ENCODE measurements at regions not wholly inside any gene's neighbourhood (a gene's known extent, or its start where the extent isn't known, plus 50 kb on each side); places are given as distances from the start of the nearest gene placed in this dataset.

DNA sequence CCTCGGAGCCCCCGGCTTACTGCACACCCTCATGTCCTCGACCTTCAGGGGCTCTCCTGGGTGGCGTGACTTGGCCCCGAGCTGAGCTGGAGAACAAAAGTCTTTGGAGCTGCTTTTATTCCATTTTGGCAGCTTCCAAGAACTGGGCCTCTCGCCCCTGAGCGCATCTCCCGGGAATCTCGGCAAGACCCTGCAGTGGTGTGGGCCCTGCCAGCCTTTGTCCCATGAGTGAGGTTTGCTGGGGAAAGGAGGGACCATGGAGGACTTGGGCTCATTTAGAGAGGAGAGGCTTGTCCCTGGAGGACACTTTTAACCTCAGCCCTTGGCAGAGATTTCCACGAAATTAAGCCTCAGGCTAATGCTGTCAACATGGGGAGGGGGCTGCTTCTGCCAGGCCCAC, 62.3 kb upstream of the SLCO4A1 start:
- Mint-ChIP-seq H3K27ac (no peak overlapping the region), H3K27me3 (peaks cover 29% of the 10 kb centered on the region), H3K9me3 (no peaks in the 10 kb centered on the region), H3K4me3 (no peak overlapping the region), H3K36me3 (no peaks in the 10 kb centered on the region), H3K4me1 (peaks cover 2% of the 10 kb centered on the region)

DNA sequence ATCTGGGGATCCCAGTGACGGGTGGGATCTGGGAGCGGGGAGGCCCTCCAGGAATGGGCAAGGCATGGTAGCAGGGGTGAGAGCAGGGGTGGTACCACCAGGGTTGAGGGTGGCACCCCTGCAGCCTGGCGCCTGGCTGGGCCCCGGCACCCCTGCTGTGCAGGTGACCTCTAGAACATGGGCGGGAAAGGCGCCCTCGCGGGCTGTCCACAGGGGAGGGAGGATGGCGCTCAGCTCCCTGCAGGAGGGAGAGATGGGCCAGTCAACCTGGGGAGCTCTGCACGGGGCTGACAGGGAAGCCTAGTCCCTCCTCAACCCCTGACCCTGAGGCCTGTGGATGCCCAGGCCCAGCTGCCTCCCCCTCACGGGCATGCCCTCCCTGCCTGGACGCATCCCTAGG, 61.6 kb upstream of the SLCO4A1 start:
- Mint-ChIP-seq H3K27ac (no peak overlapping the region), H3K27me3 (peaks cover 29% of the 10 kb centered on the region), H3K4me3 (no peak overlapping the region), H3K9me3 (no peaks in the 10 kb centered on the region), H3K36me3 (no peaks in the 10 kb centered on the region), H3K4me1 (peaks cover 3% of the 10 kb centered on the region)

DNA sequence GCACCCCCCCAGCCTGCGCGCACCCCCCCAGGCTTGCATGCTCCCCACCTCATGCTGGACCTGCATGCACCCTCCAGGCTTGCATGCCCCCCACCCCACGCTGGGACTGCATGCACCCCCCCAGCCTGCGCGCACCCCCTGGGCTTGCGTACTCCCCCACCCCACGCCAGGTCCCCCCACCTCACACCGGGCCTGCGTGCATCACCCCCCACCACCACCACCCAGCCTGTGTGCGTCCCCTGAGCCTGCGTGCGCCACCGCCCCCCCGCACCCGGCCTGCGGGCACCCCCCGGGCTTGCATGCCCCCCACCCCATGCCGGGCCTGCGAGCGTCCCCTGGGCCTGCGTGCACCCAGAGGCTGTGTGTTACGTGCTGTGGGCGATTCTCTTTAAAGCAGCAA, 61.0 kb upstream of the SLCO4A1 start:
- Mint-ChIP-seq H3K27me3 (peaks cover 27% of the 10 kb centered on the region), H3K27ac (no peak overlapping the region), H3K4me1 (peaks cover 3% of the 10 kb centered on the region), H3K36me3 (no peaks in the 10 kb centered on the region), H3K9me3 (no peaks in the 10 kb centered on the region), H3K4me3 (no peak overlapping the region)

DNA sequence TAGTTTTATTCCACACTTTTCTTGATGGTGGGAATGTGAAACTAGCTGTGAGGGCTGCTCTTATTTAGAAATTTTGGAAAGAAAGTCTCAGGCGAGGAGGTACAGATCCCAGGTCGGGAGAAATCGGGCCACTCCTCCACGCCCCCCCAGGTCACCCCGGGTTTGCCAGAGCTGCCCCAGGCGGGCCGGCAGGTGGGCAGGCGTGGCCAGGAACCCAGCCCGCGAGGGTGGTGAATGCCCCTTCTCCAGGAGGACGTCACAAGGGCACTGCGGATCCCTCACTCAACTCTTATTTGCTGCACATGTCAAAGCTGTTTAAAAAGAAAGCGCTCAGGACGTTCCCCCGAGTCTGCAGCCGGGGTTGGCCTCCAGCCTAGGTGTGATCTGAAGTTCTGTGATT, 60.5 kb upstream of the SLCO4A1 start:
- H3K4me1 Mint-ChIP-seq, result peaks cover 3% of the 10 kb centered on the region
- no peak overlapping the region for H3K27ac Mint-ChIP-seq
- H3K36me3 Mint-ChIP-seq, result no peaks in the 10 kb centered on the region
- peaks cover 28% of the 10 kb centered on the region for H3K27me3 Mint-ChIP-seq
- H3K4me3 Mint-ChIP-seq, result no peak overlapping the region
- no peaks in the 10 kb centered on the region for H3K9me3 Mint-ChIP-seq

DNA sequence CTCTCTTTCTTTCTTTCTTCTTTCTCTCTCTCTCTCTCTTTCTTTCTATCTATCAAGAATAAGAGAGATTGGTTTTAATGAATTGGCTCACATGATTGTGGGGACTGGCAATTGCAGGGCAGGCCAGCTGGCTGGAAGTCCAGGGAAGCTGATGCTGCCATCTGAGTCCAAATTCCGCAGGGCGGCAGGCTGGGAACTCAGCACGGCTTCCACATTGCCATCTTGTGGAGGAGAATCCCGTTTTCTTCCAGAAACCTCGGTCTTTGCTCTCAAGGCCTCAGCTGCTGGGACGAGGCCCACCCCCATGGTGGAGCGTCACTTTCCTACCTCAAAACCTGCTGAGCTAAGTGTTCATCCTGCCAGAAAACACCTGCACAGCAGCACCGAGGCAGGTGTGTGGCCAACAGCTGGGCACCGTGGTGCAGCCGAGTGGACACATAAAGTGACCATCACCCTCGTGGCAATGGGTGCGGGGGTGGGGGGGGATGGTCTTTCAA, 58.8 kb upstream of the SLCO4A1 start:
- Mint-ChIP-seq H3K36me3 (no peaks in the 10 kb centered on the region), H3K27me3 (peaks cover 31% of the 10 kb centered on the region), H3K4me1 (peaks cover 3% of the 10 kb centered on the region)

DNA sequence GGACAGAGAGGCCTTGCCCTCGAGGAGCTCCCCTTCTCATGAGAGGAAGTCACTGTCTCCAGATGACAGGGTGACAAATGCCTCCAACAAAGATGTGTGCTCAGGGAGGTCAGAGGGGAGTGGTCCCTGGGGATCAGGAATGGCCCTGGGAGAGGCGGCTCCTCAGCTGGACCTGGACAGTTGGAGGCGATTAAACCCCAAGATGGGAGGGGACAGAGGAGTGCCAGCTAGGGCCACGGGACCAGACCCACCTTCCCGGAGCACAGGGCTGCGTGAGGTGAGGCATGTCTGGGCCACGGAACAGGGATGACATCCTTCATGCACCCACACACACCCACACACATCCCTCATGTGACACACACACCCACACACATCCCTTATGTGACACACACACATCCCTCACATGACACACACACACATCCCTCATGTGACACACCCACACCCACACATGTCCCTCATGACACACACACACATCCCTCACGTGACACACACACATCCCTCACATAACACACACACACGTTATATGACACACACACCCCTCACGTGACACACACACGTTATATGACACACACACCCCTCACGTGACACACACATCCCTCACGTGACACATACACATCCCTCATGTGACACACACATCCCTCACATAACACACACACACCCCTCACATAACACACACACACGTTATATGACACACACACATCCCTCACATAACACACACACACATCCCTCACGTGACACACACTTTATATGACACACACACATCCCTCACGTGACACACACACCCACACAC, 57.4 kb upstream of the SLCO4A1 start:
- Mint-ChIP-seq H3K27ac (no peak overlapping the region), H3K36me3 (no peaks in the 10 kb centered on the region), H3K9me3 (no peaks in the 10 kb centered on the region), H3K27me3 (peaks cover 22% of the 10 kb centered on the region), H3K4me1 (peaks cover 3% of the 10 kb centered on the region), H3K4me3 (no peak overlapping the region)

More for the DNA sequence above, 58.8 kb upstream of the SLCO4A1 start:
- Mint-ChIP-seq H3K4me3 (no peak overlapping the region), H3K9me3 (no peaks in the 10 kb centered on the region), H3K27ac (no peak overlapping the region)

DNA sequence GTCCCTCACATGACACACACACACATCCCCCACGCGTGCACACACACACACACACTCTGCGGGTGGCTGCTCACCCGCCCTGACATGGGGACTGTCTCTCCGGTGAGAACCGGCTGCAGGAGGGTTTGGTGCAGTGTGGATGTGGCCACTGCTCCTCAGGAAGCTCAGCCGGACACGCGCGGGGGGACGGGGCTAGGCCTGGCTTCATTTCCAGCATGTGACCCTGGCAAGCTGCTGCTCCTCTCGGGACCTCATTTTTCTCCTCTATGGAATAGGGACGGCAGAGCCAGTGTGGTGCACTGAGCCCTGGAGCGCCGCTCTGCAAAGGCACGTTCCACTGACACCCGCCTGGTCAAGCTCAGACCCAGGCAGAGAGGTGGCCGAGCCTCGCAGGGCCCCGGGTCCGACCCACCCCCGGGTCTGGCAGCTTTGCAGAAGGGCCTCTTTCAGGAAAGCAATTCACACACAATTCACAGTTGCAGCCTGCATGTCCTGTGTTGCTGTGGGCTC, 56.8 kb upstream of the SLCO4A1 start:
- Mint-ChIP-seq H3K9me3 (no peaks in the 10 kb centered on the region), H3K4me1 (peaks cover 3% of the 10 kb centered on the region), H3K4me3 (no peak overlapping the region), H3K27ac (no peak overlapping the region), H3K27me3 (peaks cover 18% of the 10 kb centered on the region), H3K36me3 (no peaks in the 10 kb centered on the region)

DNA sequence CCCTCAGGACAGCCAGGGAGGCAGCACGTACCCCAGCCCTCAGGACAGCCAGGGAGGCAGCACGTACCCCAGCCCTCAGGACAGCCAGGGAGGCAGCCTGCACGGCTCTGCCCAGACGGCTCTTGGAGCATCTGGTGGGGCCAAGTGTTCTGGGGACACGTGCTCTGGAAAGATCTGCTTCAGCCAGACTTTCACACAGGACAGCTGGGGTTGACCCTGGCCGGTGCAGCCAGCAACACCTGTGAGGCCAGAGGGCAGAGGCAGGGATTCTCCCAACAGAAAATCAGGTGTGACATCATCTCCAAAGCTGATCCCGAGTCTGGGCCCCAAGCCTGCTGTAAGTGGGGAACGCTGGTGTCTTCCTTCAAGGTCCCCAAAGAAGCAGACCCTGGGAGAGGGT, 55.5 kb upstream of the SLCO4A1 start:
- H3K27ac Mint-ChIP-seq, result no peak overlapping the region
- H3K36me3 Mint-ChIP-seq, result no peaks in the 10 kb centered on the region
- peaks cover 18% of the 10 kb centered on the region for H3K27me3 Mint-ChIP-seq
- peaks cover 3% of the 10 kb centered on the region for H3K4me1 Mint-ChIP-seq
- no peaks in the 10 kb centered on the region for H3K9me3 Mint-ChIP-seq
- no peak overlapping the region for H3K4me3 Mint-ChIP-seq

DNA sequence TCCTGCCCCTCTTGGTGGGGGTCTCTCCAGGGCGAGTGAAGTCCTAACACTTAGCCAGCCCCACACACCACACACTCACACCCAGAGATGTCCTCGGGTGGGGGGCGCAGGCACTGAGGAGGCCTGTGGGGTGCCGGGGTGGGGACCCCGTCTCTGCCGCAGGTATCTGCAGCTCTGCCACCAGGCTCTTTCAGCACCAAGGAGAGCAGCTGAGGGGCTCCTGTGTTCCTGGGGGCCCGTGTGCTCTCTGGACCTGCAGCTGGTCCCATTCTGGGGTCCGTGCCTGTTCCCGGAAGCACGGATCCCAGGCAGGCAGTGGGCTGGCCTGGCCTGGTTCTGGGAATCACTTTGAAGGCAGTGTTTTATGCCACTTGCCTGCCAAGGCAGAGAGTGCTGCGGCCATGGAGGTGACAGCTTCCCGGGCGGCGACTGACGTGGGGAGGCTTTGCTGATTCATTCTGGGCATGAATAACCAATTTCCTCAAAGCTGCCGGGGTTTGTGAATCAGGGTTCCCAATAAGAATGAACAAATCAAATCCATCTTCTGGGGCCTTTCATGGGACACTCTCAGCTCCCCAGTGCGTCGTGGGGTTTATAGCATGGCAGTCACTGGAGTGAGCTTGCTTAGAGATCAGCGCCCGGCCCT, 54.4 kb upstream of the SLCO4A1 start:
- H3K4me1 Mint-ChIP-seq, result peaks cover 3% of the 10 kb centered on the region
- H3K27me3 Mint-ChIP-seq, result peaks cover 16% of the 10 kb centered on the region
- no peaks in the 10 kb centered on the region for H3K9me3 Mint-ChIP-seq
- H3K36me3 Mint-ChIP-seq, result no peaks in the 10 kb centered on the region
- no peak overlapping the region for H3K4me3 Mint-ChIP-seq
- no peak overlapping the region for H3K27ac Mint-ChIP-seq

DNA sequence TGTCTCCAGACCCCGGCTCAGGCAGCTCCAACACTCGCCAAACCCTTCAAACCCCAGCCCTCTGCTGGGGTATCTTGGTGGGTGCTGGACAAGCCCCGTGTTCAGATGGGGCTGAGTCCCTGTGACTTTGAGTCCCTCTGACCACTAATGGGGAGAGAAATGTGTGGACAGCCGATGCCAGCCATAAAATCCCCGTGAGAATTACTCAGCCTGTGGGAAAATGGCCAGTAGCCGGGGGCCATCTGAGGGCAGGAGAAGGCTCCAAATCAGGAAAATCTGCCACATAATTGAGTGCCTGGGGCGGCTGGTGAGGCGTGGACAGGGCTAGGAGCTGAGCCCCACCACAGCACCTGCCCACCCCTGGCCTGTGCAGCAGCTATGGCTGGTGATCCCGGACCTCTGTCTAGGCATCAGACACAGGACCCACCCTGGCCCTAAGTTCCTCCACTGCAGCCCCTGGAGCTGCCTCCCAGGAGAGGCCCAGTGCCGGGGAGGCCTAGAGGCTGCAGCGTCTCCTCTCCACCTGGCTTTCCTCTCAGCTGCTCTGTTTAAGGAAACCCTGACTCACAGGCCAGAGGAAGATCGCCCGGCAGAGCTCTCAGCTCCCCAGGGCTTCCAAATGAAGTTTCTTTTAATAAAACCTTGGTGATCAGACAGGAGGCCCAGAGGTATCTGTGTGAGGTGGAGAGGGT, 53.7 kb upstream of the SLCO4A1 start:
- Mint-ChIP-seq H3K27ac (no peak overlapping the region), H3K9me3 (no peaks in the 10 kb centered on the region)

DNA sequence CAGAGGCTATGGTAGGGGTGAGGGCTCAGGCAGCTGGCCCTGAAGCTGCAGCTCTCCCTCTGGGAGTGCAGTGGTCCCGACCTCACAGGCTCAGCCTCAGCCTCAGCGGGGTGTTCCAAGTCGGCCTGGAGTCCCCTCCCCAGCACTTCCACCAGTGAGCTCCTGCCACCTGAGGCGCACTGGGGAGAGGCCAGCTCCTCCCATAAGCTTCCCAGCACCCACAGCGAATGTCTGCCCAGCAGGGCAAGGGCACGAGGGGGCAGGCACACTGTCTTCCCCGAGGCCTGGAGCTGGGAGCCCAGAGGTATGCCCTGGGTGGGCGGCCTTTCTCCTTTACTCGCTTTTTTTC, 53.2 kb upstream of the SLCO4A1 start:
- Mint-ChIP-seq H3K4me1 (peaks cover 3% of the 10 kb centered on the region), H3K27ac (no peak overlapping the region), H3K27me3 (peaks cover 12% of the 10 kb centered on the region), H3K36me3 (no peaks in the 10 kb centered on the region), H3K9me3 (no peaks in the 10 kb centered on the region), H3K4me3 (no peak overlapping the region)

More for the DNA sequence above, 53.7 kb upstream of the SLCO4A1 start:
- peaks cover 3% of the 10 kb centered on the region for H3K4me1 Mint-ChIP-seq
- H3K36me3 Mint-ChIP-seq, result no peaks in the 10 kb centered on the region
- H3K4me3 Mint-ChIP-seq, result no peak overlapping the region
- H3K27me3 Mint-ChIP-seq, result peaks cover 12% of the 10 kb centered on the region

DNA sequence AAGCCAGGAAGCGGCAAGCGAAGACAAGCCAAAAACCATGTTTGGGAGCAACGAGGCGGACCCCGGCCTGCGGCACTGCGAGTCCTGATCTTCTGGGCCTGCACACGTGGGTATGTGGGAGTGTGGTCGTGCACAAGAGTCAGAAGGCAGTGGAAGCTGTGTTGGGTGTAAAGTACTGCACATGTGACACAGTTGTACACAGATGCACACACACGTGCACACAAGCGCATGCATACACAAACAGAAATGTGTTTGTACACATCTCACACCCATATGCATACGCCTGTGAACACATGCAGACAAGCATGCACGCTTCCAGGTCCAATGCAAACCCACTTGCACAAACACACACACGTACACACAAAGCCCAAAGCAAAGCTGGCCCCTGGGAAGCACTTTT, 52.6 kb upstream of the SLCO4A1 start:
- Mint-ChIP-seq H3K27ac (no peak overlapping the region), H3K9me3 (no peaks in the 10 kb centered on the region), H3K36me3 (no peaks in the 10 kb centered on the region), H3K27me3 (peaks cover 11% of the 10 kb centered on the region), H3K4me1 (peaks cover 3% of the 10 kb centered on the region), H3K4me3 (no peak overlapping the region)

DNA sequence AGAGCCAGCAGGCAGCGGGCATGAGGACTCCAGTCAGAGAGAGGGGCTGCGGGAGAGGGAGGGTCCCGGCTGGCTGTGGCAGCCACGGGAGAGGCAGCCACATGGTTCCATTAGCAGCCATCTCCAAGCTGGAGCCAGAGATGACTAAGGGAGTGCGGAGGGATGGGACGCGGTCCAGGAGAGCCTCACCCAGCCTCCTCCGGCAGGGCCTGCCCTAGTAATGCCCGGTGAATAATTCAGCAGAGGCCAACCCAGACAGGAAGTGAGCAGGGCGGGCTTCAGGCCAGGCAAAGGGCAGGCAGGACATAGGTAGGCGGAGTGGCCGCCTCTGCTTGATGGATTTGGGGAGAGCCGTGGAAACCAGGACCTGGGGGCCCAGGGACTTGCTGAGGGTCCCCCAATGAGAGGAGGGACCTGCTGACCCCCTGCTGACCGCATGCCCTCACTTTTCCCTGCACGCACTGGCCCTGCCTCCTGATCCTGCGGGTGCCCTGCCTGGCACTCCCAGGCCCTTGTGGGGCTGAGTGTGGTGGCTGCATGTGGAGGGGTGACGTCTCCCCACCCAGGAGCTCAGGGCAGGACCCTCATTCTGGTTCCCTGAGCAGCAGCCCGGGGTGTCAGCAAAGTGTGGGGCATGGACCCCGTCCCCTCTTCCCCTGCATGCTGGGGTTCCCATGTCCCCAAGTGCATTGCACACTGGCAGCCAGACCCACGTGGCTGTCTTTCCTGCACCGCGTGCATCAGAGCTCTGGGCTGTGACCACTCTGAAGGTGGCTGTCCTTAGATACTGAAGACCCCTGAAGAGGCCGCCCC, 51.8 kb upstream of the SLCO4A1 start:
- no peaks in the 10 kb centered on the region for H3K36me3 Mint-ChIP-seq
- peaks cover 13% of the 10 kb centered on the region for H3K27me3 Mint-ChIP-seq
- H3K9me3 Mint-ChIP-seq, result no peaks in the 10 kb centered on the region
- H3K4me3 Mint-ChIP-seq, result no peak overlapping the region
- H3K4me1 Mint-ChIP-seq, result no peaks in the 10 kb centered on the region
- H3K27ac Mint-ChIP-seq, result no peak overlapping the region

DNA sequence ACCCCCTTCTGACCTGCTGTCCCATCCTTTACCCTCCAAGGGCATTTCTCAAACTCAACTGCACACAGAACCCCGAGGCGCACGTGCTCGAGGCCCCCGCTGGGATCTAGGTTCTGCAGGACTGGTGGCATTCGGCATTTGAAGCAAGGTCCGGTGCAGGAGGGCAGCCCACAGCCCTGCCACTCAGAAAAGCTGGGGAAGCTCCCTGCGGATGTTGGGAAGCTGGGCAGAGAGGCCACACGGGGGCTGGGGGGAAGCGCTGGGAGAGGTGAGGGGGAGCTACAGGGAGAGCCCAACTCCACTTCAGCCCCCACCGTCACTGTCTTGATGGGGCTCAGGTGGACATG, 51.2 kb upstream of the SLCO4A1 start:
- H3K27ac Mint-ChIP-seq, result no peak overlapping the region
- no peaks in the 10 kb centered on the region for H3K4me1 Mint-ChIP-seq
- no peaks in the 10 kb centered on the region for H3K36me3 Mint-ChIP-seq
- H3K4me3 Mint-ChIP-seq, result no peak overlapping the region
- H3K9me3 Mint-ChIP-seq, result no peaks in the 10 kb centered on the region
- H3K27me3 Mint-ChIP-seq, result peaks cover 16% of the 10 kb centered on the region

DNA sequence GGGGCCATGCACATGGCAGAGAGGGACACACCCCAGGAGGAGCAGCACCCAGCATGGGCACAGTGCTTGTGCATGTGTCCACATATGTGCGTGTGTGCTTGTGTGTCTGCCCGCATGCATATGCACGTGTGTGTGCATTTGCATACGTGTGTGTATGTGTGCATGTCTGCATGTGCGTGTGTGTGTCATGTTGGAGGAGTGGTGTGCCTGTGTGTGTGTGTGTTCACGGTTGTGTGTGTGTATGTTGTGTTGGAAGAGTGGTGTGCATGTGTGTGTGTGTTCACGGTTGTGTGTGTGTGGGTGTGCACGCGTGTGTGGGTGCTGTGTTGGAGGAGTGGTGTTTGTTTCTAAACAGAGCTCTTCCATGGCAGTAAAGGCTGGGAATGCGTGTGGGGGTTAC, 50.7 kb upstream of the SLCO4A1 start:
- peaks cover 16% of the 10 kb centered on the region for H3K27me3 Mint-ChIP-seq
- no peaks in the 10 kb centered on the region for H3K36me3 Mint-ChIP-seq
- H3K4me1 Mint-ChIP-seq, result no peaks in the 10 kb centered on the region
- no peaks in the 10 kb centered on the region for H3K9me3 Mint-ChIP-seq
- no peak overlapping the region for H3K27ac Mint-ChIP-seq
- H3K4me3 Mint-ChIP-seq, result no peak overlapping the region

Data from activated naive CD4-positive, alpha-beta T cell treated with anti-CD3 and anti-CD28 coated beads, Interleukin-2, amount 50 U/mL, for 24 hours (primary cell).